IMR-90 (cell line): ENCODE measurements at regions not wholly inside any gene's neighbourhood (a gene's known extent, or its start where the extent isn't known, plus 50 kb on each side); places are given as distances from the start of the nearest gene placed in this dataset.

Experiments
- ATAC-seq: fragments of 200-7000 bp; cut with Tn5 transposase; 2 replicates; pipeline ENCODE4 v1.9.1; 2020; ENCODE audit warnings: low read depth, mild to moderate bottlenecking, moderate library complexity
- BruUV-seq: library from RNA; stranded (reverse); fragments of 400-500 nt; replicated peaks from 2 replicates; lab custom pipeline; 2021; lab: Mats Ljungman, UMichigan
- CTCF ChIA-PET: fragments of 300-600 bp; formaldehyde crosslinking; extraction: SDS; loops from one replicate; lab custom pipeline; 2021; ENCODE audit warnings: antibody characterized with exemption; lab: Yijun Ruan, JAX
- POLR2A ChIA-PET: fragments of 300-600 bp; sonication (Branson Sonifier 250); formaldehyde crosslinking; loops from one replicate; lab custom pipeline; 2022; ENCODE audit warnings: antibody characterized with exemption; ENCODE audit not compliant: unreplicated experiment; lab: Charles Lee
- DNase-seq: peaks from one replicate; pipeline ENCODE4 v3.0.0; 2013
- H2AFZ ChIP-seq: replicated peaks from 2 replicates; pipeline ENCODE3; 2013; ENCODE audit warnings: low read length, mild to moderate bottlenecking; ENCODE audit not compliant: poor library complexity
- H2AK5ac ChIP-seq: 2 replicates; pipeline ENCODE4 v1.6.1; 2013; ENCODE audit warnings: low read depth, low read length, inconsistent platforms
- H2AK9ac ChIP-seq: replicated peaks from 2 replicates; pipeline ENCODE3; 2013; ENCODE audit warnings: mild to moderate bottlenecking, low read depth, low read length, moderate library complexity; ENCODE audit not compliant: poor library complexity
- H2BK120ac ChIP-seq: 2 replicates; pipeline ENCODE4 v1.6.1; 2013; ENCODE audit warnings: low read depth, low read length, inconsistent platforms
- H2BK15ac ChIP-seq: 3 replicates; pipeline ENCODE4 v1.6.1; 2013; ENCODE audit warnings: low read depth, low read length, inconsistent platforms
- H2BK20ac ChIP-seq: 2 replicates; pipeline ENCODE4 v1.6.1; 2013; ENCODE audit warnings: low read depth, mild to moderate bottlenecking, inconsistent platforms, low read length, moderate library complexity
- H2BK5ac ChIP-seq: 2 replicates; pipeline ENCODE4 v1.6.1; 2013; ENCODE audit warnings: mild to moderate bottlenecking, low read depth, low read length, inconsistent platforms; ENCODE audit not compliant: poor library complexity, severe bottlenecking
- H3K14ac ChIP-seq: replicated peaks from 2 replicates; pipeline ENCODE4 v1.6.1; 2013; ENCODE audit warnings: low read depth, low read length, inconsistent platforms
- H3K18ac ChIP-seq: 2 replicates; pipeline ENCODE4 v1.6.1; 2013; ENCODE audit warnings: low read depth, low read length, control low read depth
- H3K23ac ChIP-seq: 2 replicates; pipeline ENCODE4 v1.6.1; 2013; ENCODE audit warnings: low read depth, low read length, inconsistent platforms
- H3K27ac ChIP-seq: 2 replicates; pipeline ENCODE4 v1.5.1; 2013; ENCODE audit warnings: mild to moderate bottlenecking, control low read depth, low read length; ENCODE audit not compliant: insufficient read depth
- H3K27me3 ChIP-seq: 2 replicates; pipeline ENCODE4 v1.6.1; 2013; ENCODE audit warnings: low read length; ENCODE audit not compliant: control insufficient read depth, insufficient read depth
- H3K36me3 ChIP-seq: 2 replicates; pipeline ENCODE4 v1.6.1; 2013; ENCODE audit warnings: low read length, mixed read lengths; ENCODE audit not compliant: control insufficient read depth, insufficient read depth
- H3K4ac ChIP-seq: 2 replicates; pipeline ENCODE4 v1.6.1; 2013; ENCODE audit warnings: low read depth, low read length, inconsistent platforms
- H3K4me1 ChIP-seq: 2 replicates; pipeline ENCODE4 v1.6.1; 2013; ENCODE audit warnings: low read length, mixed read lengths; ENCODE audit not compliant: control insufficient read depth, insufficient read depth
- H3K4me2 ChIP-seq: 2 replicates; pipeline ENCODE4 v1.6.1; 2013; ENCODE audit warnings: low read depth, mild to moderate bottlenecking, control low read depth, low read length, moderate library complexity
- H3K4me3 ChIP-seq: 2 replicates; pipeline ENCODE4 v1.5.1; 2013; ENCODE audit warnings: low read depth, mild to moderate bottlenecking, control low read depth, low read length, moderate library complexity; ENCODE audit not compliant: insufficient read depth
- H3K56ac ChIP-seq: 2 replicates; pipeline ENCODE4 v1.6.1; 2013; ENCODE audit warnings: low read length, inconsistent platforms; ENCODE audit not compliant: insufficient read depth; ENCODE audit errors: extremely low read depth
- H3K79me1 ChIP-seq, 2 experiments: 2 replicates each; pipeline ENCODE4 v1.6.1; 2013; ENCODE audit warnings: low read length in 2 of 2, inconsistent platforms in 1 of 2, low read depth in 1 of 2
- H3K9ac ChIP-seq: 2 replicates; pipeline ENCODE4 v1.6.1; 2013; ENCODE audit warnings: low read depth, low read length, control low read depth
- H3K9me1 ChIP-seq: 2 replicates; pipeline ENCODE4 v1.6.1; 2013; ENCODE audit warnings: low read length, inconsistent platforms; ENCODE audit not compliant: insufficient read depth
- H3K9me3 ChIP-seq: 2 replicates; pipeline ENCODE4 v1.6.1; 2013; ENCODE audit warnings: low read length; ENCODE audit not compliant: control insufficient read depth, insufficient read depth
- H4K20me1 ChIP-seq: 2 replicates; pipeline ENCODE4 v1.6.1; 2013; ENCODE audit warnings: low read length, inconsistent platforms; ENCODE audit not compliant: insufficient read depth
- H4K5ac ChIP-seq: 2 replicates; pipeline ENCODE4 v1.6.1; 2013; ENCODE audit warnings: mild to moderate bottlenecking, low read depth, low read length, control low read depth
- H4K8ac ChIP-seq, 2 experiments: 2 replicates each; pipeline ENCODE4 v1.6.1; 2013; ENCODE audit warnings: low read depth in 2 of 2, low read length in 2 of 2, control low read depth in 1 of 2, inconsistent platforms in 1 of 2
- H4K91ac ChIP-seq: 2 replicates; pipeline ENCODE4 v1.6.1; 2013; ENCODE audit warnings: low read depth, low read length, inconsistent platforms; ENCODE audit not compliant: insufficient read depth
- BHLHE40 ChIP-seq: fragments of 150-350 bp; IDR thresholded peaks from 2 replicates; pipeline ENCODE4 v1.6.1; 2016; ENCODE audit warnings: mild to moderate bottlenecking, low read depth, low read length
- CEBPB ChIP-seq: IDR thresholded peaks from 2 replicates; pipeline ENCODE4 v1.6.1; 2012; ENCODE audit warnings: low read depth, low read length, improper control_type of control experiment
- ELK1 ChIP-seq: fragments of 150-350 bp; IDR thresholded peaks from 2 replicates; pipeline ENCODE4 v1.6.1; 2016; ENCODE audit warnings: low read depth, mild to moderate bottlenecking, low read length, moderate library complexity, borderline replicate concordance
- FOS ChIP-seq: fragments of 150-350 bp; IDR thresholded peaks from 2 replicates; pipeline ENCODE4 v1.6.1; 2016; ENCODE audit warnings: low read depth, low read length
- MAZ ChIP-seq: IDR thresholded peaks from 2 replicates; pipeline ENCODE4 v1.6.1; 2012; ENCODE audit warnings: low read depth, mild to moderate bottlenecking, low read length, improper control_type of control experiment, moderate library complexity, borderline replicate concordance
- POLR2A ChIP-seq: IDR thresholded peaks from 2 replicates; pipeline ENCODE4 v1.6.1; 2012; ENCODE audit warnings: mild to moderate bottlenecking, low read depth, low read length
- RAD21 ChIP-seq: IDR thresholded peaks from 2 replicates; pipeline ENCODE4 v1.6.1; 2012; ENCODE audit warnings: low read length, improper control_type of control experiment
- RCOR1 ChIP-seq: IDR thresholded peaks from 2 replicates; pipeline ENCODE4 v1.6.1; 2012; ENCODE audit warnings: mild to moderate bottlenecking, low read length, improper control_type of control experiment; ENCODE audit not compliant: insufficient replicate concordance
- RFX5 ChIP-seq: IDR thresholded peaks from 2 replicates; pipeline ENCODE4 v1.8.0; 2012; ENCODE audit warnings: low read depth, mild to moderate bottlenecking, low read length, moderate library complexity
- SMC3 ChIP-seq: fragments of 150-350 bp; IDR thresholded peaks from 2 replicates; pipeline ENCODE4 v1.6.1; 2016; ENCODE audit warnings: low read depth, mild to moderate bottlenecking, antibody characterized with exemption, low read length, moderate library complexity
- WGBS, 2 experiments: methylation state at CpG; one replicate each; pipeline versions ENCODE4 v1.1.5 to v1.1.7; 2013; ENCODE audit warnings: missing lambda C conversion rate in 2 of 2; ENCODE audit not compliant: insufficient read length in 1 of 2; ENCODE audit errors: extremely low coverage in 2 of 2; 5-methylcytosine and 5-hydroxymethylcytosine counted together
- dilution Hi-C: fragments of 300-500 bp; cut with HindIII; formaldehyde crosslinking; loops from one replicate; pipeline ENCODE4 v1.14.3; 2018; ENCODE audit warnings: low sequenced_read_pairs; ENCODE audit not compliant: unreplicated experiment
- in situ Hi-C: fragments of 300-500 bp; cut with MboI; formaldehyde crosslinking; loops from 3 replicates; pipeline ENCODE4 v1.14.3; 2019; ENCODE audit warnings: low sequenced_read_pairs, inconsistent platforms, mixed read lengths
- intact Hi-C: fragments of 100-400 bp; cut with micrococcal nuclease; formaldehyde crosslinking; loops from 2 replicates; pipeline ENCODE4 v1.10.0; 2022
- TF ChIP-seq, protein P1 (sequence below): conservative IDR thresholded peaks from 2 replicates; pipeline ENCODE4 v1.5.1; 2012; ENCODE audit warnings: mild to moderate bottlenecking, low read depth, low read length, improper control_type of control experiment

- TF ChIP-seq RAD21 (no peak), CEBPB (no peak)
Measured at GRCh38 chr10:69715899-69716606, 85.7 kb upstream of the COL13A1 start (continued).

DNA sequence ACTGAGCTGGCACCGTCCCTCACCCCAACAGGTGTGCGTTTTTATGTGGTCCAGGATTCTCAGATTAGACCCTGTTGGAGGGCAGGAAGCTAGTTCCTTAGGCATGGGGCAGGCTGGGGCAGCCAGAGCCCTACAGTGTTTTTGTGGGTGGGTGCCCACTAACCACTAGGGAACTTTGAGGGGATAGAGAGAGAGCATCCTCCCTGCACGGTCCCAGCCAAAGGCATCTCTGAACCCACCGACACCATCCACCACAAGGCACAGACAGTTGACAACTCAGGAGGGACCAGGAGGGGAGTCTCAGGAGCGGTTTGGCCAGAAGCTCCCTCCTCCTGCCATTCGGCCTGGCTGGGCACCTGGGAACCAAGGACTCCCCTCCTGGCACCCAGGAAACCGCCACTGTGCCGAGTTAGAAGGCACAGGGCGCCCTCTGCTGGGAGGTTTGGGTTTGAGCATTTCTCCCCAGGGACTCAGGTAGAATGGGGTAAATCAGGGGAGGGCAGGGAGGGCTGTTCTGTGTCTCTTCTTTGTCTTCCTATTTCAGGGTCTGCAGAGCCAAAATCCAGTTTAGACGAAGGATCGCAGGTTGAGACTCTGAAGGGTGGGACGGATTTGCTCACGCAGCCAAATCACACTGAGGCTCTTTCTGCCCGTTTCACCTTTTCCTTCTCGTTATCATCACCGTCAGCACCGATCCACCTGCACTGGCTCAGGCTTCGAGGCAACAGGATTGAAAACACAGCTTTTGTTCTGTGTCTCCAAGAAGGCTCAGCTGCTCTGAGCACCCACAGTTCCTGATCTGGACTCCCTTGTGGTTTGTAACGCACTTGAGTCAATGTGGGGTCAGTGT, 84.8 kb upstream of the COL13A1 start:
- DNase-seq (peak; percentile 33), ATAC-seq (peak; percentile 60)
- intact Hi-C loops (loop anchor here (1.0 kb wide), 2 partner anchors 21 to 73 kb away; no protein-coding TSS in a partner anchor), in situ Hi-C loops (loop anchor here (5.0 kb wide), 1 partner anchor 75 kb away; no protein-coding TSS in a partner anchor), dilution Hi-C loops (no loop called here)
- H2BK5ac ChIP-seq = no peak overlapping the region
- H3K56ac ChIP-seq = no peak overlapping the region
- peaks cover 10% of the 10 kb centered on the region for H3K4me1 ChIP-seq
- BruUV-seq = no TSS peak
- H3K36me3 ChIP-seq = no peaks in the 10 kb centered on the region
- H2BK20ac ChIP-seq = peak overlapping the region; percentile 24
- no peak overlapping the region for H3K23ac ChIP-seq
- no peak overlapping the region for H3K4me3 ChIP-seq
- H2AFZ ChIP-seq = no peak overlapping the region
- H3K9me1 ChIP-seq = peaks cover 9% of the 10 kb centered on the region; the same call in 1 of the 2 replicates
- H3K18ac ChIP-seq = no peak overlapping the region
- ChIA-PET CTCF (interaction anchor here (0.6 to 1.6 kb wide), 6 partner anchors 13 to 299 kb away, joined by 3 to 7 read pairs (median 4); no protein-coding TSS in a partner anchor), POLR2A (no interaction called here)
- no peak overlapping the region for H3K9ac ChIP-seq
- peaks cover 4% of the 10 kb centered on the region for H3K9me3 ChIP-seq
- H3K4ac ChIP-seq = peak overlapping the region; percentile 40; the same call in 1 of the 2 replicates
- no peak overlapping the region for H4K5ac ChIP-seq
- no peak overlapping the region for H3K27ac ChIP-seq
- peaks cover 3% of the 10 kb centered on the region; the same call in 1 of the 2 replicates for H3K27me3 ChIP-seq
- peak overlapping the region; percentile 57; the same call in 1 of the 3 replicates for H2BK15ac ChIP-seq
- 82% methylated on average over 9 of the region's 19 CpGs; no CpG with 5 or more reads in 1 of the 2 experiments for WGBS, 2 experiments
- no peak overlapping the region for H3K14ac ChIP-seq
- peak overlapping the region; percentile 91 for H2AK9ac ChIP-seq
- H4K20me1 ChIP-seq = no peaks in the 10 kb centered on the region
- no peak overlapping the region for H3K4me2 ChIP-seq
- no peak overlapping the region; a peak in 1 of 4 replicates for H4K8ac ChIP-seq
- no peaks in the 10 kb centered on the region for H3K79me1 ChIP-seq
- peak overlapping the region; percentile 45 for H4K91ac ChIP-seq
- peak overlapping the region; percentile 81 for H2AK5ac ChIP-seq
- 0 out of 2 replicates have a peak overlapping the region, but pooled peaks have one; percentile 11 for H2BK120ac ChIP-seq
- TF ChIP-seq RAD21 (peak; percentile 85), RFX5 (no peak), SMC3 (peak; percentile 82), FOS (no peak), CEBPB (no peak), ELK1 (no peak), BHLHE40 (no peak), POLR2A (no peak), RCOR1 (no peak), MAZ (peak; percentile 47; the same call in 1 of the 2 replicates)
- TF ChIP-seq, protein P1, sequence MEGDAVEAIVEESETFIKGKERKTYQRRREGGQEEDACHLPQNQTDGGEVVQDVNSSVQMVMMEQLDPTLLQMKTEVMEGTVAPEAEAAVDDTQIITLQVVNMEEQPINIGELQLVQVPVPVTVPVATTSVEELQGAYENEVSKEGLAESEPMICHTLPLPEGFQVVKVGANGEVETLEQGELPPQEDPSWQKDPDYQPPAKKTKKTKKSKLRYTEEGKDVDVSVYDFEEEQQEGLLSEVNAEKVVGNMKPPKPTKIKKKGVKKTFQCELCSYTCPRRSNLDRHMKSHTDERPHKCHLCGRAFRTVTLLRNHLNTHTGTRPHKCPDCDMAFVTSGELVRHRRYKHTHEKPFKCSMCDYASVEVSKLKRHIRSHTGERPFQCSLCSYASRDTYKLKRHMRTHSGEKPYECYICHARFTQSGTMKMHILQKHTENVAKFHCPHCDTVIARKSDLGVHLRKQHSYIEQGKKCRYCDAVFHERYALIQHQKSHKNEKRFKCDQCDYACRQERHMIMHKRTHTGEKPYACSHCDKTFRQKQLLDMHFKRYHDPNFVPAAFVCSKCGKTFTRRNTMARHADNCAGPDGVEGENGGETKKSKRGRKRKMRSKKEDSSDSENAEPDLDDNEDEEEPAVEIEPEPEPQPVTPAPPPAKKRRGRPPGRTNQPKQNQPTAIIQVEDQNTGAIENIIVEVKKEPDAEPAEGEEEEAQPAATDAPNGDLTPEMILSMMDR = peak; percentile 79
